ENCODE measurements at regions not wholly inside any gene's neighbourhood (a gene's known extent, or its start where the extent isn't known, plus 50 kb on each side); places are given as distances from the start of the nearest gene placed in this dataset.

DNA sequence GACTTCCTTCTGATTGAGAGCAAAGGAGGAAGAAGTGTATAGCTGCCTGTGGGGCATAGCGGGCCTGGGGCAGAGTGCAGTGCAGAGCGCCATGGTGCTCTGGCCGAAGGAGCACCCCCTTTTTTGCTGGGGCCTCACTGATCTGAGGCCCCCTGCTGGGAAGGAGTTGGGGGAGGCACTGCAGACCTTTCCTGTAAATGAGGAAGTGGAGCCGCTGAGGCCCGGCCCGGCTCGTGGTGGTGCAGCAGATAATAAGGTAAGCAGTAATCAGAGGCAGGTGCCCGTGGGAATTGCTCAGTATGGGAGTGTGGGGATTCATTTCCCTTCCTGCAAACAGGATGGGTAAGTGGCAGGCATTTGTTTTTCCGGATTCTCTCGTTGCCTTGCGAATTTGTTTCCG, 373.7 kb upstream of the MKI67 start:
- TF ChIP-seq, protein P1, sequence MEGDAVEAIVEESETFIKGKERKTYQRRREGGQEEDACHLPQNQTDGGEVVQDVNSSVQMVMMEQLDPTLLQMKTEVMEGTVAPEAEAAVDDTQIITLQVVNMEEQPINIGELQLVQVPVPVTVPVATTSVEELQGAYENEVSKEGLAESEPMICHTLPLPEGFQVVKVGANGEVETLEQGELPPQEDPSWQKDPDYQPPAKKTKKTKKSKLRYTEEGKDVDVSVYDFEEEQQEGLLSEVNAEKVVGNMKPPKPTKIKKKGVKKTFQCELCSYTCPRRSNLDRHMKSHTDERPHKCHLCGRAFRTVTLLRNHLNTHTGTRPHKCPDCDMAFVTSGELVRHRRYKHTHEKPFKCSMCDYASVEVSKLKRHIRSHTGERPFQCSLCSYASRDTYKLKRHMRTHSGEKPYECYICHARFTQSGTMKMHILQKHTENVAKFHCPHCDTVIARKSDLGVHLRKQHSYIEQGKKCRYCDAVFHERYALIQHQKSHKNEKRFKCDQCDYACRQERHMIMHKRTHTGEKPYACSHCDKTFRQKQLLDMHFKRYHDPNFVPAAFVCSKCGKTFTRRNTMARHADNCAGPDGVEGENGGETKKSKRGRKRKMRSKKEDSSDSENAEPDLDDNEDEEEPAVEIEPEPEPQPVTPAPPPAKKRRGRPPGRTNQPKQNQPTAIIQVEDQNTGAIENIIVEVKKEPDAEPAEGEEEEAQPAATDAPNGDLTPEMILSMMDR (IDR thresholded peaks at IDR 0.05), result no peak
- TF ChIP-seq POLR2A (IDR thresholded peaks at IDR 0.05) (no peak), POLR2AphosphoS5 (IDR thresholded peaks at IDR 0.05; ENCODE audit: insufficient read depth in 1 of 2, low read depth in 1 of 2) (no peak)
